GM18868 (cell line): ENCODE measurements at regions not wholly inside any gene's neighbourhood (a gene's known extent, or its start where the extent isn't known, plus 50 kb on each side); places are given as distances from the start of the nearest gene placed in this dataset.

Experiments used
- ATAC-seq: cut with Tn5 transposase; IDR thresholded peaks from one replicate; pipeline ENCODE4 v1.9.1; 2021; ENCODE audit warnings: mild to moderate bottlenecking, moderate library complexity; ENCODE audit not compliant: unreplicated experiment

GRCh38 chr13:59182241-59182640 is 981.5 kb downstream of the DIAPH3 start:
- ATAC-seq: no peak

- no peak for ATAC-seq
Measured at GRCh38 chr13:59197397-59197796, 966.3 kb downstream of the DIAPH3 start.

GRCh38 chr13:59201841-59202240 is 961.9 kb downstream of the DIAPH3 start:
- ATAC-seq: no peak

- no peak for ATAC-seq
Measured at GRCh38 chr13:59203855-59204254, 959.9 kb downstream of the DIAPH3 start.

GRCh38 chr13:59205501-59205900 is 958.2 kb downstream of the DIAPH3 start:
- no peak for ATAC-seq

GRCh38 chr13:59208405-59209195 is 955.1 kb downstream of the DIAPH3 start:
- no peak for ATAC-seq

GRCh38 chr13:59210543-59210942 is 953.2 kb downstream of the DIAPH3 start:
- no peak for ATAC-seq

- ATAC-seq: no peak
Measured at GRCh38 chr13:59211606-59212005, 952.1 kb downstream of the DIAPH3 start.

GRCh38 chr13:59229401-59229800 is 934.3 kb downstream of the DIAPH3 start:
- no peak for ATAC-seq

GRCh38 chr13:59229861-59230260 is 933.9 kb downstream of the DIAPH3 start:
- no peak for ATAC-seq

- ATAC-seq: no peak
Measured at GRCh38 chr13:59230484-59231264, 933.1 kb downstream of the DIAPH3 start.

- no peak for ATAC-seq
Measured at GRCh38 chr13:59236309-59236919, 927.3 kb downstream of the DIAPH3 start.

GRCh38 chr13:59236944-59237343 is 926.8 kb downstream of the DIAPH3 start:
- no peak for ATAC-seq

GRCh38 chr13:59247171-59247570 is 916.6 kb downstream of the DIAPH3 start:
- ATAC-seq: no peak

- ATAC-seq: no peak
Measured at GRCh38 chr13:59250336-59251189, 913.2 kb downstream of the DIAPH3 start.

- ATAC-seq: no peak
Measured at GRCh38 chr13:59259165-59260000, 904.3 kb downstream of the DIAPH3 start.

GRCh38 chr13:59261928-59262488 is 901.7 kb downstream of the DIAPH3 start:
- ATAC-seq: no peak

- no peak for ATAC-seq
Measured at GRCh38 chr13:59263531-59263930, 900.2 kb downstream of the DIAPH3 start.

GRCh38 chr13:59266478-59267063 is 897.2 kb downstream of the DIAPH3 start:
- no peak for ATAC-seq
